GM19463 (cell line): ENCODE measurements at regions not wholly inside any gene's neighbourhood (a gene's known extent, or its start where the extent isn't known, plus 50 kb on each side); places are given as distances from the start of the nearest gene placed in this dataset.
A peak's percentile ranks its signal among the peaks of the same experiment; 100 is the strongest.

Source experiments
- ATAC-seq: cut with Tn5 transposase; IDR thresholded peaks from one replicate; pipeline ENCODE4 v1.9.1; 2021; ENCODE audit warnings: mild to moderate bottlenecking, moderate library complexity; ENCODE audit not compliant: unreplicated experiment

DNA sequence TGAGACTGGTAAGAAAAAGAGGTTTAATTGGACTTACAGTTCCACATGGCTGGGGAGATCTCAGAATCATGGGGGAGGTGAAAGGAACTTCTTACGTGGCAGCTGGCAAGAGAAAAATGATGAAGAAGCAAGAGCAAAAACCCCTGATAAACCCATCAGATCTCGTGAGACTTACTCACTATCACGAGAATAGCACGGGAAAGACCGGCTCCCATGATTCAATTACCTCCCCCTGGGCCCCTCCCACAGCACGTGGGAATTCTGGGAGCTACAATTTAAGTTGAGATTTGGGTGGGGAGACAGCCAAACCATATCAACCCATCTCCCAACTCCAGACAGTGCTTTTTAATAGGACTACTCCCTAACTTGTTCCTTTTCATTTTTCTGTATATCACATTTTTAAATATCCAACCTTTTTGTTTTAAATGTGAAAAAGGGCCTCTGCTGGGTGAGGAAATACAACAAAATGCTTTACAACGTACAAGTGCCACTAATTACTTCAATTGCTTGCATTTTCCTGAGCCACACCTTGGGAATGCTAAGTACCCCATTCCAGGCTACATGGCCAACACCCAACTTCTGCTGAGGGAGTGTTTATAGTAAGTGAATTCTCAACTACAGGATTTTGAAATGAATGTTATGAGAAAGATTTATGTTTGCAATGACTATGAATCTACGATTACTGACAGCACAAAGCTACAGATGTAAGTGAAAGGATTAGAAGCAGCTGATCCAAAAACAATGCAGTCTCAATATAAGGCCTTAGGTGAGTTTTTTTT is 294.1 kb upstream of the CD180 start:
- ATAC-seq: no peak

DNA sequence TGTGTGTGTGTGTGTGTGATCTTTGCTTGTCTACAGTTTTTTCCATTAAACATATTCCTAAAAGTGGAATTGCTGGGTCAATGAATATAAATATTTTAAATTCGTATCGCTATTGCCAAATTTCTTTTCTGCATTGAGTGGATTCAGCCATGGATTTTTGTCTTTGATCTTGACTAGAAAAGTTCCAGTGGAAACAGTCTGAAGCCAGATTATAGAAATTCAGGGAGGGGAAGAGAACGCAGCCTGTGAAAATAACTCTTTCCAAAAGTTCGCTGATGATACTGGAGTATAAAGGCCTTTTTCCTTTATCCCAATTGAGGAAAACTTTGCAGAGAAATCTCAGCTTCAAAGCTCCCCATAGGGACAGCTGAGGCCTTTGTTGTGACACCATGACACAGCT is 292.3 kb upstream of the CD180 start:
- no peak for ATAC-seq

DNA sequence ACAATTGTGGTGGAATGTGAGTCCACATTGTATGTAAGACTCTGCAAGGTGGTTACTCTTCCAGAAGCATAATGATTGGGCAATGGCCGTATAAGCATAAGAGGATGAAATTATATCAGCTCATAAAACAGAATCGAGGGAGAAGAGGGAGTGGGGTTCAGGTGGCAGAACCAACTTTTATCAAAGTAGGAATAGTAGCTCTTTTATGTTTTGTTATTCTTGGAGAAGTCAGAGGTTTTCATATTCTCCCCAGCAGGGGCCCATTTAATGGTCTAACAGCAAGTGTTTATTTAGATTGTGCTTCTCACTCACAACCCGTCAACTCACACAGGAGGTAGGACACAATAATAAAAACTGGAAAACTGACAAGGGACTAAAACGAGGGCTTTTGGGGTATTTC is 291.3 kb upstream of the CD180 start:
- no peak for ATAC-seq

DNA sequence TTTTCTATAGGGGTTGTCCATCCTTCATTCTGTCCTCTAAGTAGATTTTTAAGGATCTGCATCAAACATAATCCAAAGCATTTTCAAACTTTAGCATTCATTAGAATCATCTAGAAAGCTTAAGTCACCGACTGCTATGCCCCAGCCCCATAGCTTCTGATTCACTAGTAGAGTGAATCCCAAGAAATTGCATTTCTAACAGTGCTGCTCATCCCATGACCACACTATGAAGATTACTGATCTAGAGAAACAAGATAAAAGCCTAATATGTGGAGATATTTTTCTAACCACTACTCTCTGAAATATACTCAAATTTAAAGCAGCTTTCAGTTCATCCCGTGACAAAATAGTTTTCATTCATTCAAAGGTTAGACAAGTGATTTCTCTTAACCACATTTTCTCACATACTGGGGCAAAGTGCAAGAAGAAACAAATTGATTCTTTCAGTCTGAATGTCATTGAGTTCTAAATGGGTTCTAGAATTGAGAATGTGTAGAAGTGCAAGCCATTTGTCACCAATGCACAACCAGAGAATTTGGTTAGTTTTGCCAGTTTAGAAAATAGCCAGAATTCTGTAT is 286.9 kb upstream of the CD180 start:
- no peak for ATAC-seq

DNA sequence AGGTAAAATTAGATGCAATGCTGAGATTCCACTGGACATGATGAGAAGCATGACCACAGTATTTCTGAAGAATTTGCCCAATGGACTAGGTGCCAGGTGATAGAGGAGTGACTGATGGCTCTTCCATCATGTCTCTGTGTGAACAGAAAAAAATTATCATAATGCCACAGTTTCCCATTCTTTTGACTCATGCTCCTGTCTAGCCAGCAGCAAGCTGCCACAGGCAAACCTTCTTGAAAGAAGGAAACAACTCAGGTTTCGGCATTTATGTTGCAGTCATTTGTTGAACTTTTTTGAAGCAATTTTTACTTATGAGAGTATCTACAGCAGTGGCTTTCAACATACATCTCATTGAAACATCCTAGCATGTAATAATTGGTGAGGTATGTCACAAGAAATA is 284.8 kb upstream of the CD180 start:
- ATAC-seq: no peak

DNA sequence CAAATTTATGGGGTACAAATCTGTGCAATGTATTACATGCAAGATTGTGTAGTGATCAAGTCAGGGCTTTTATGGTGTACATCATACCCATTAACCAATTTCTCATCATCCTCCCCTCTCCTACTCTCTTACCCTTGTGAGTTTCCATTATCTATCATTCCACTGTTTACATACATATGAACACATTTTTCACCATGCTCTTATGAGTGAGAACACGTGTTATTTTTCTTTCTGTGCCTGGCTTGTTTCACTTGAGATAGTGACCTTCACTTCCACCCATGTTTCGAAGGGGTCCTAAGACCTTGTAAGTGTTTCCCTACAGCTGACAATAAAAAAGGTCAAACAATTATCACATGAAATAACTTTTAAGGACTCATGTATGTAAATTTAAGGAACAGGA is 281.7 kb upstream of the CD180 start:
- ATAC-seq: no peak

DNA sequence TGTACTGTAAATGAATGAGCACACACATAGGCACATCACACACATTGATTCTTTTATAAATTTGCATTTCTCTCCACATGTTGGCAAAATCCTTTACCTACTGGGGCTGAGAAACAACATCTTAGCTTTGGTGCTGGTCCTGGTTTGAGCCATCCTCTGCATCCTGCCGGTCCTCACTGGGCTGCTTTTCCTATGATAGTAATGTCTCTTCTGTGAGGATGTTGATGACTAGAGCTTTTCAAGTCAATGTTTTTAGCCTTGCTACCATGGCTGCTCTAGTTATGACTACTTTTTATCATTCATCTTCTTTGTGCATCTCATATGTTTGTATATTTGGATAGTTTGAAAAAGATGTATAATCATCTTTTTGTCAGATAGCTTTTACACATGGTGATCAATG is 280.4 kb upstream of the CD180 start:
- no peak for ATAC-seq

DNA sequence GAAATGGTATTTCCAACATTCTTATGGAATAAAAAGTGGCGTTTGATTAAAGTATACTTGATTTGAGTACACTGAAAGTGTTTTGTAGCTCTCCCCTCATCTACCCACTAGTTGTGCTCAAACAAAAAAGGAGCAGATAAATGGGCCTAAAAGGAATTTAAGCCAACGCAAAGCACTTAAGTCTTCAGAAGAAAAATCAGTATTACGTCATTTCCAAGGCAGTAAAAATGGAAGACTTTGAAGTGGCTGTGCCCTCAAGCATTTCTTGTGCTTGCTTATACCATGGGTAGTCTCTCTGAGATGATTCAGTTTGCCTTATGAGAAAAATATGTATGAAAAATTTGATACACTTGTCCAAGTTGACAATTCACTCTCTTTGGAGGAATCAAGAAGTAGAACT is 279.9 kb upstream of the CD180 start:
- no peak for ATAC-seq

DNA sequence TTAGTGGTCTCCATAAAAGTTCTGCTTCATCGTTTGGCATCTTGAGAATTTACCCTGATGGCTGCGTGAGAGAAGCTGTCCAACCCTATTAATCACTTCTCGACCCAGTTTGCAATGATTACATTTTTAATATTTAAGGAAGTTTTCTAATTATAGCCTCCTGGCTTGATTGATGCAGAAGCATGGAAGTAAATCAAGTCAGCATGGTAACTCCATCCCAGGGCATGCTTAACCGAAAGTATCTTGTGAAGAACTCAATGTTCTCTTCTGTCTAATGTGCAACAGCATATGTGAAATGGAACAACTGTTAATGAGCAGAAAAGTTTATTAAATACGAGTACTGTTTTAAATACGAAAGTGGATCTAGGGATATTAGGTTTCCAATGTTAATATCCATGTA is 278.9 kb upstream of the CD180 start:
- no peak for ATAC-seq

DNA sequence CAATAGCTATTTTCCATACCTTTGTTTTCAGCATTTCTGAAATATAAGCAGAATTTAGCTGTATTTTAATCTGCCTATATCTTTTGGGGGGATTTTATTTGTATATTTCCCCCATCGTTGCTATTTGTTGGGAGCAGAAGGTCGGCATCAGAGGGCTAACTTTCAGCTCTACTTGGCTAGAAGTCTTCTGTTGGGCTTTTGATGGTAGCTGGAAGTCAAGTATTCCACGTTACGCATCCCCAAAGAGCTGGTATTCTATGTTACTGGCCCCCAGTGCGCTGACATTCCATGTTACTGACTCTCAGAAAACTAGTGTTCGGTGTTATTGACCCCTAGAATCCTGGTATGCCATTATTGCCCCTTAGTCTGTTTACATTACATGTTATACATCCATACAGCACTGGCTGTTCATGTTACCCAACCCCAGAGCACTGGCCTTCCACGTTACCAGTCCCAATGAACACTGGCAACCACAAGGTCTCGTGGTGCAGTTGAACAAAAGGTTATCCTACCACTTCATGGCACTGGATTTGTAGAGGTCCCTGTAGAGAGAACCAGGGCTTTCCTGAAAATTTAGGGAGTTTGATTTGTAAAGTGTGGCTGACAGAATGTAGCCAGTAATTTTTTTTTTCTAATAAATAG is 278.1 kb upstream of the CD180 start:
- ATAC-seq: no peak

DNA sequence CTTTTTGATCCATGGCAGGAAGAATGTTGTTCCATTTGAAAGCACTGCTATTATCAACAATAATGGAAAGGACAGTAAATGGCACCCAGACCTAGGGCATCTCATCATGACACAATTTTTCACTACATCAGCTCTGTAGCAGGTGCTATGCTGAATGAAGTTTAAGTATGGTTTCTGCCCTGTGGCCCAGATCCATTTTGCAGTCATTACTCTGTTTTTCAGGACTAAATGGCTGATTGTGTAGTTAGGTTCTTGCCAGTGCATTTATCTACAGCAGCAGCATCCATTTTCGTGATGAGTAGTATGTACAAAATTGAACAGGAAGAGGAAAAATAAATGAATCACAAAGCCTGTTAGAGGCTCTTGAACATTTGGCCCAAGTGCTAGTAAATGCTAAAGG is 270.5 kb upstream of the CD180 start:
- no peak for ATAC-seq

DNA sequence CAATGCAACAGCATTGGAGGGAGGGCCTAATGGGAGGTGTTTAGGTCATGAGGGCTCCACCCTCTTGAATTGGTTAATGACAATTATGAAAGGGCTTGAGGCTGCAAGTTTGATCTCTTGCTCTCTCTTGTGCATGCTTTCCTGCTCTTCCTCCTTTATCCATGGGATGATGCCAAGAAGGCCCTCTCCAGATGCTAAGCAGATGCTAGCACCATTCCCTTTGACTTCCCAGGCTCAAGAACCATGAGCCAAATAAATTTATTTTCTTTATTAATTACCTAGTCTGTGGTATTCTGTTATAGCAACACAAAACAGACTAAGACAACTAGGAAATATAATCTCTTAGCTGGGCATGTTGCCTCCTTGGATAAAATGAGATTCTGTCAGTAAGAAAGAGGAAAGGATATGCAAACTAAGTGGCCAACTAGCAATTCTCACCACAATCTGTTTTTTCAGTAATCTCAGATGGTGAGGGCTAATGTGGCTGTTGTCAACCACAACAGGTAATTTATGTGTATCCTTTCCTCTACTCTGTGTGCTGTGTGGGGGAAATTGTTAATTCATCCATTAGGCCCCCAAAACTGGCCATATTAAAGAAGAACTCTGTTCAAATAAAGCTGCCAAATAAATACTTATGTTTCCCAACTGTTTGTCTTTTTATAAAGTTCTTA is 269.1 kb upstream of the CD180 start:
- ATAC-seq: peak; percentile 53

DNA sequence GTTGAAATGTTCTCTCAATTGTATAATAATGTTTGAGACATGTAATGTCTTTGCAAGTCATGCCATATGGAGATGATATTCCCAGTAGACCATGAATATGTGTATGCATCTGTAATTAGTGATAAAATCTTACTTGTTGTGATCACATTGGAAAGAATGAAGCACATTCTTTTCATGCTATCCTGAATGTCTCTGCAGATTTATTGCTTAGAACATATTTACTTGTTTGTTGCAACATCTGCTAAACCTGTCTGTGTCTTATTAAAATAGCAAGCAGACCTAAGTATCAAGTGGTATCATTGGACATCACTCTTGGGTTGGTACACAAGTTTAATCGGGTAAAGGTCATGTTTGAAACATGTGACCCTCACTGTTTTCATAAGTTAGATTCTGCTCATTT is 265.5 kb upstream of the CD180 start:
- ATAC-seq: no peak

DNA sequence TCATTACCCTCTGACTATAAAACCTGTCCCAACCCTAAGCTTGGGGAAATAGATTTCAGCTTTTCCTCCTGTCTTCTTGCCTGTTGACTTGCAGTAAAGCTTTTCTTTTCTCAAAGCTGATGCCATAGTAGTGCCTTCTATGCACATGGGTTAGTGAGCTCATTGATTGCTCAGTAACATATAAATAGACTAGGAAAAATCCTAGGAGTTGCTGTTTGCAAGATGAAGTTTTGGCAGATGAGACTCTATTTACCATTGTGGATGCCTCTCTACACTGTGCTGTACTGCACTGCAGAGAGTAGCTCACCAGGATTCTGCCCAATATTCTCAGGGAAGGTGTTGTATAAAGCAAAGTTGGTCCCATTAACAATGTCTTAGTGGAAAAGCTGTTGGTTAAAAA is 262.7 kb upstream of the CD180 start:
- no peak for ATAC-seq

DNA sequence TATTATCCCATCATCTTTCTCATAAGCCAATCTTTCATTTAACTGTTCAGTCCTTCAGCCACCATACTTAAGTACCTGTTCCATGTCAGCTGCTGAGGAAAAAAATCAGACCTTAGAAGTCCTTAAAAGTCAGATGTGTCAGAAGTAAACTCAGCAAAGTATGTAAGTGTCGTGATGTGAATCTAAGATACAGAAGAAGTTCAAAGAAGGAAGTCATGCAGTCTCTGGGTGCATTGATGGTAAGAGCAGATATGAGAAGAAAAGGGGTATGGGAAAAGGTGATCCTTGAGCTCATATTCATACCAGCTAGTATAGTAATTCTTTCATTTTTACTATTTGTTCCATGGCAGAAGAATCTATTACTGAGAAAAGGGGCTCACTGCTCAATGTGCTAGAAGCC is 259.4 kb upstream of the CD180 start:
- ATAC-seq: no peak

DNA sequence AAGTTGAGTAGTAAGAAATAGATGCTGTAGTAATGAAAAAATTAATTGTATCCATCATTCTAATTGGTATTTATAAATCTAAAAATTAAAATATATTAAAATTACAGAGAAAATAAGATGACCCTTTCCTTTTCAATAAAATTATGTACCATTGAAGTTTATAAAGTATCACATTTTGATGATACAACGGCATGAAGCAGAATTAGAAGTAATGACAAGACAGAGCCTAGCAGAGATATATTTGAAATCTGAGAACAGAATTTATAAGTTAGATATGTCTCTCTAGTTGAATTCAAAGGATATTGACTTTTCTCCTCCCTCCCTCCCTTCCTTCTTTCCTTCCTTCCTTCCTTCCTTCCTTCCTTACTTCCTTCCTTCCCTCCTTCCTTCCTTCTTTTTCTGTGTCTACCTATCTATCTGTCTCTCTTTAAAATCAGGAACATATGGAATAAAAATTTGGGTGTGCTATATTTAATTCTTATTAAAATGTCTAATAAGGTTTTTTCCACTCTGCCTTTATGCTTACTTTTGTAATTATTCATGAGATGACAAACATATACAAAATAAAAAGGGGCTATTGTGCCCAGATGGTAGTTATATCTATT is 258.5 kb upstream of the CD180 start:
- no peak for ATAC-seq

DNA sequence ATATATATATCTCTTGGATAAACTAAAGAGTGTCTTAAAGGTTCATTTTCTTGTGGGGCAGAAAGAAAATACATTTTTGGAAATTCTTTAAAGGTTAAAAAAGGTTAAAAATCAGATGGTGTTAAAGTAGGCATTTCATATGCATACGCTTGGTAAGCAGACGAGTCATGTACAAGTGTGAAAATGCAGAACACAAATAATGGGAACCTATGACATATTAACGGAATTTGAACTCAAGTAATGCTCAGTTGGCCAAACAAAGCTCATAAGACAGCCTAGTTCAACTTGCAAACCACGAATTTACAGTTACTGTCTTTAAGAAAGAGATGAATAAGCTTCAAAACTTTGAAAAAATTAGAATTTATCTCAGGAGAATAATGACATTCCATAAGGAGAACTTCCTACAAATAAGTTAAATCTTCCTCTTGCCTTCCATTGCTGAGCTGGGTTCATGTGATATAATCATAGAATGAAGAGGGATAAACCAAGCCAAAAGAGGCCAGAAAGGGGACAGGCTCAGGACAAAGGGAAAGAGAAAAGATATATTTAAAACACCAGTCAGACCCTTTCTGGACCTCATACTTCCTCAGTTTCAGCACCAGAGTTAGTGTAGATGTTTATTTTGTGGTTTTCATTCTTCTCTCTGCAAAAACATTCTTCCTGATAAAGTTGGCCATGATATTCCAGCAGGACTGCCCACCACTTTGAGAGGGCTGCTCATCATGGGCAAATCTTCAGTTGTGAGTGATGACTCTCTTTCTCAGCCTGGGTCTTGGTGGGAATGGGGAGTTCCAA is 256.7 kb upstream of the CD180 start:
- ATAC-seq: no peak

DNA sequence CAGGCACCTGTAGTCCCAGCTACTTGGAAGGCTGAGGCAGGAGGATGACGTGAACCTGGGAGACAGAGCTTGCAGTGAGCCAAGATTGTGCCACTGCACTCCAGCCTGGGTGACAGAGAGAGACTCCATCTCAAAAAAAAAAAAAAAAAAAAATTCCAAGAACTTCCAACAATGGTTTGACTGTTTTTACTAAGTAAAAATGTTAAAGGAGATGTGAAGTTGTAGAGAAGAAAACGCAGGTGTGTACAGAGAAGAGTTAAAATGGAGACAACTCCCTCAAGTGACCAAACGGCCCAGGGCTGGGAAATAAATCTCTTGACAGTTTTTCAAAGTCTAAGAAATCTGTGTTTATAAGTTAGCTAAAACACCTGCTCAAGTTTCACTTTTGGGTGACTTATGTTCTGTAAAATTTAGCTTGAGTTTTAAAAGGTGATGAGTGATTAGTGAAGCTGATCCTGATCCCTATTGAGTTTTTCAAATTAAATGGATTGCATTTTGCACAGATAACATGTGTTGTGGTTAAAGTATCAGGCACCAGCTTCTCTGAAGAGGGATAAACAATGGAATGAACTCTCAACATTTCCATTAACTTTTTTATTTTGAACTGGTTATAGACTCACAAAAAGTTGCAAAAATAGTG is 255.2 kb upstream of the CD180 start:
- ATAC-seq: no peak

DNA sequence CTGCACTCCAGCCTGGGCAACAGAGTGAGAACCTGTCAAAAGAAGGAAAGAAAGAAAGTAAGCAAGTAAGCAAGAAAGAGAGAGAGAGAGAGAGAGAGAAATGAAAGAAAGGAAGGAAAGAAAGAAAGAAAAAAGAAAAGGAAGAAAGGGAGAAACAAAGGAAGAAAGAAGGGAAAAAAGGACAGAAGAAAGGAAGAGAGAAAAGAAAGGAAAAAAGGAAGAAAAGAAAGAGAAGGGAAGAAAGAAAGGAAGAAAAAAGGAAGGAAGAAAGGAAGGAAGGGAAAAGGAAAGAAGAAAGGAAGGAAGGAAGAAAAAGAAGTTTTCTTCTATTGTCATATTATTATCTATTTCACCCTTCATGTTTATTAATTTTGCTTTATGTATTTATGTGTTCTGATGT is 251.1 kb upstream of the CD180 start:
- ATAC-seq: no peak
